ENCODE measurements at regions not wholly inside any gene's neighbourhood (a gene's known extent, or its start where the extent isn't known, plus 50 kb on each side); places are given as distances from the start of the nearest gene placed in this dataset.

GRCh38 chr17:14771543-14771942 is 470.7 kb downstream of the HS3ST3B1 start:
- Histone ChIP-seq H2BK15ac (ENCODE audit: low read depth, poor library complexity, severe bottlenecking) (no peak overlapping the region), H3K23ac (ENCODE audit: low read length in 2 of 2) (no peak overlapping the region), H3K27ac (ENCODE audit: low read length, poor library complexity, severe bottlenecking) (no peak overlapping the region), H4K91ac (ENCODE audit: low read length) (no peak overlapping the region), H3K36me3 (ENCODE audit: control insufficient read depth in 1 of 2, insufficient read depth in 2 of 2, low read depth in 1 of 2, low read length in 2 of 2) (no peaks in the 10 kb centered on the region), H3K4me1 (ENCODE audit: control insufficient read depth, insufficient read depth, low read depth, low read length) (peaks cover 4% of the 10 kb centered on the region), H2BK120ac (ENCODE audit: low read depth, low read length) (no peak overlapping the region), H2AFZ (ENCODE audit: low read depth, low read length) (no peak overlapping the region), H3K18ac (ENCODE audit: low read depth in 1 of 2, low read length in 2 of 2) (no peak overlapping the region), H3K4ac (ENCODE audit: low read depth in 1 of 2, low read length in 2 of 2) (no peak overlapping the region), H3K14ac (ENCODE audit: low read length in 2 of 2) (no peak overlapping the region), H4K8ac (ENCODE audit: low read length) (no peak overlapping the region), H2BK12ac (ENCODE audit: low read length in 2 of 2) (no peak overlapping the region), H3K79me1 (replicated peaks; ENCODE audit: low read length, poor library complexity, severe bottlenecking) (no peaks in the 10 kb centered on the region), H3K4me2 (ENCODE audit: low read length, poor library complexity, severe bottlenecking) (no peak overlapping the region), H2BK5ac (ENCODE audit: low read depth, low read length, poor library complexity, severe bottlenecking) (no peak overlapping the region), H3K27me3 (ENCODE audit: control insufficient read depth in 1 of 2, insufficient read depth in 1 of 2, low read length in 2 of 2) (no peaks in the 10 kb centered on the region), H3K4me3 (ENCODE audit: insufficient read depth in 1 of 2, low read depth in 1 of 2, low read length in 2 of 2) (no peak overlapping the region), H3K9ac (ENCODE audit: low read length) (no peak overlapping the region), H2AK5ac (ENCODE audit: low read length, severe bottlenecking) (no peak overlapping the region), H3K9me3 (ENCODE audit: control insufficient read depth, low read length) (peaks cover 7% of the 10 kb centered on the region)
- no peak for DNase-seq
- 86% methylated on average over 6 of the region's 6 CpGs for WGBS

GRCh38 chr17:14768923-14769322 is 468.0 kb downstream of the HS3ST3B1 start:
- H3K36me3 ChIP-seq (ENCODE audit: control insufficient read depth in 1 of 2, insufficient read depth in 2 of 2, low read depth in 1 of 2, low read length in 2 of 2): no peaks in the 10 kb centered on the region
- no peak overlapping the region for H4K91ac ChIP-seq (ENCODE audit: low read length)
- no peak overlapping the region for H2AFZ ChIP-seq (ENCODE audit: low read depth, low read length)
- no peak overlapping the region for H3K23ac ChIP-seq (ENCODE audit: low read length in 2 of 2)
- H3K79me1 ChIP-seq (replicated peaks; ENCODE audit: low read length, poor library complexity, severe bottlenecking): no peaks in the 10 kb centered on the region
- no peaks in the 10 kb centered on the region for H3K27me3 ChIP-seq (ENCODE audit: control insufficient read depth in 1 of 2, insufficient read depth in 1 of 2, low read length in 2 of 2)
- WGBS: 100% methylated on average over 2 of the region's 2 CpGs
- no peak overlapping the region for H3K4ac ChIP-seq (ENCODE audit: low read depth in 1 of 2, low read length in 2 of 2)
- H2BK120ac ChIP-seq (ENCODE audit: low read depth, low read length): no peak overlapping the region
- H3K9me3 ChIP-seq (ENCODE audit: control insufficient read depth, low read length): peaks cover 7% of the 10 kb centered on the region
- no peak overlapping the region for H3K18ac ChIP-seq (ENCODE audit: low read depth in 1 of 2, low read length in 2 of 2)
- H2AK5ac ChIP-seq (ENCODE audit: low read length, severe bottlenecking): no peak overlapping the region
- H3K4me1 ChIP-seq (ENCODE audit: control insufficient read depth, insufficient read depth, low read depth, low read length): no peaks in the 10 kb centered on the region
- H3K9ac ChIP-seq (ENCODE audit: low read length): no peak overlapping the region
- no peak overlapping the region for H2BK12ac ChIP-seq (ENCODE audit: low read length in 2 of 2)
- H2BK5ac ChIP-seq (ENCODE audit: low read depth, low read length, poor library complexity, severe bottlenecking): no peak overlapping the region
- H3K14ac ChIP-seq (ENCODE audit: low read length in 2 of 2): no peak overlapping the region
- DNase-seq: no peak
- no peak overlapping the region for H3K4me2 ChIP-seq (ENCODE audit: low read length, poor library complexity, severe bottlenecking)
- no peak overlapping the region for H3K27ac ChIP-seq (ENCODE audit: low read length, poor library complexity, severe bottlenecking)
- H4K8ac ChIP-seq (ENCODE audit: low read length): no peak overlapping the region
- H2BK15ac ChIP-seq (ENCODE audit: low read depth, poor library complexity, severe bottlenecking): no peak overlapping the region
- no peak overlapping the region for H3K4me3 ChIP-seq (ENCODE audit: insufficient read depth in 1 of 2, low read depth in 1 of 2, low read length in 2 of 2)

- Histone ChIP-seq H3K4me1 (ENCODE audit: control insufficient read depth, insufficient read depth, low read depth, low read length) (peaks cover 8% of the 10 kb centered on the region), H2BK5ac (ENCODE audit: low read depth, low read length, poor library complexity, severe bottlenecking) (no peak overlapping the region), H2AK5ac (ENCODE audit: low read length, severe bottlenecking) (no peak overlapping the region), H3K36me3 (ENCODE audit: control insufficient read depth in 1 of 2, insufficient read depth in 2 of 2, low read depth in 1 of 2, low read length in 2 of 2) (no peaks in the 10 kb centered on the region), H3K4me2 (ENCODE audit: low read length, poor library complexity, severe bottlenecking) (no peak overlapping the region), H2BK120ac (ENCODE audit: low read depth, low read length) (no peak overlapping the region), H3K27ac (ENCODE audit: low read length, poor library complexity, severe bottlenecking) (no peak overlapping the region), H3K4me3 (ENCODE audit: insufficient read depth in 1 of 2, low read depth in 1 of 2, low read length in 2 of 2) (no peak overlapping the region), H2AFZ (ENCODE audit: low read depth, low read length) (no peak overlapping the region), H4K8ac (ENCODE audit: low read length) (no peak overlapping the region), H3K14ac (ENCODE audit: low read length in 2 of 2) (no peak overlapping the region), H3K18ac (ENCODE audit: low read depth in 1 of 2, low read length in 2 of 2) (no peak overlapping the region), H3K9me3 (ENCODE audit: control insufficient read depth, low read length) (no peaks in the 10 kb centered on the region), H4K91ac (ENCODE audit: low read length) (no peak overlapping the region), H3K4ac (ENCODE audit: low read depth in 1 of 2, low read length in 2 of 2) (no peak overlapping the region), H2BK15ac (ENCODE audit: low read depth, poor library complexity, severe bottlenecking) (no peak overlapping the region), H2BK12ac (ENCODE audit: low read length in 2 of 2) (no peak overlapping the region), H3K27me3 (ENCODE audit: control insufficient read depth in 1 of 2, insufficient read depth in 1 of 2, low read length in 2 of 2) (no peaks in the 10 kb centered on the region), H3K23ac (ENCODE audit: low read length in 2 of 2) (no peak overlapping the region), H3K9ac (ENCODE audit: low read length) (no peak overlapping the region), H3K79me1 (replicated peaks; ENCODE audit: low read length, poor library complexity, severe bottlenecking) (no peaks in the 10 kb centered on the region)
- peak; percentile 19 for DNase-seq
- 100% methylated on average over 2 of the region's 3 CpGs for WGBS
These were observed 462.0 kb downstream of the HS3ST3B1 start for GRCh38 chr17:14762736-14763479.

- peak; percentile 48 for DNase-seq
- H3K4me3 ChIP-seq (ENCODE audit: insufficient read depth in 1 of 2, low read depth in 1 of 2, low read length in 2 of 2): no peak overlapping the region
- no peak overlapping the region for H2BK120ac ChIP-seq (ENCODE audit: low read depth, low read length)
- no peak overlapping the region for H4K8ac ChIP-seq (ENCODE audit: low read length)
- H2BK15ac ChIP-seq (ENCODE audit: low read depth, poor library complexity, severe bottlenecking): no peak overlapping the region
- no peaks in the 10 kb centered on the region for H3K36me3 ChIP-seq (ENCODE audit: control insufficient read depth in 1 of 2, insufficient read depth in 2 of 2, low read depth in 1 of 2, low read length in 2 of 2)
- H3K4me1 ChIP-seq (ENCODE audit: control insufficient read depth, insufficient read depth, low read depth, low read length): peaks cover 10% of the 10 kb centered on the region
- 36% methylated on average over 4 of the region's 5 CpGs for WGBS
- no peaks in the 10 kb centered on the region for H3K27me3 ChIP-seq (ENCODE audit: control insufficient read depth in 1 of 2, insufficient read depth in 1 of 2, low read length in 2 of 2)
- H2AK5ac ChIP-seq (ENCODE audit: low read length, severe bottlenecking): peak overlapping the region; percentile 29
- H4K91ac ChIP-seq (ENCODE audit: low read length): no peak overlapping the region
- no peak overlapping the region for H3K9ac ChIP-seq (ENCODE audit: low read length)
- no peak overlapping the region for H3K4ac ChIP-seq (ENCODE audit: low read depth in 1 of 2, low read length in 2 of 2)
- no peak overlapping the region for H3K14ac ChIP-seq (ENCODE audit: low read length in 2 of 2)
- no peak overlapping the region for H2BK5ac ChIP-seq (ENCODE audit: low read depth, low read length, poor library complexity, severe bottlenecking)
- no peak overlapping the region for H2AFZ ChIP-seq (ENCODE audit: low read depth, low read length)
- H2BK12ac ChIP-seq (ENCODE audit: low read length in 2 of 2): no peak overlapping the region
- H3K18ac ChIP-seq (ENCODE audit: low read depth in 1 of 2, low read length in 2 of 2): peak overlapping the region in 1 of 2 experiments; percentile 64
- H3K27ac ChIP-seq (ENCODE audit: low read length, poor library complexity, severe bottlenecking): peak overlapping the region; percentile 84
- H3K9me3 ChIP-seq (ENCODE audit: control insufficient read depth, low read length): no peaks in the 10 kb centered on the region
- peak overlapping the region; percentile 55 for H3K4me2 ChIP-seq (ENCODE audit: low read length, poor library complexity, severe bottlenecking)
- no peak overlapping the region for H3K23ac ChIP-seq (ENCODE audit: low read length in 2 of 2)
- no peaks in the 10 kb centered on the region for H3K79me1 ChIP-seq (replicated peaks; ENCODE audit: low read length, poor library complexity, severe bottlenecking)
These were observed 460.0 kb downstream of the HS3ST3B1 start for GRCh38 chr17:14760719-14761411.
